AG04450 (cell line): ENCODE measurements at regions not wholly inside any gene's neighbourhood (a gene's known extent, or its start where the extent isn't known, plus 50 kb on each side); places are given as distances from the start of the nearest gene placed in this dataset.
A peak's percentile ranks its signal among the peaks of the same experiment; 100 is the strongest.

ENCODE experiments used
- CTCF ChIA-PET: fragments of 300-600, 350-600 bp; formaldehyde crosslinking; extraction: SDS; loops from one replicate; lab custom pipeline; 2022; ENCODE audit warnings: antibody characterized with exemption, inconsistent platforms; lab: Charles Lee
- POLR2A ChIA-PET: fragments of 350-600 bp; formaldehyde crosslinking; extraction: SDS; loops from one replicate; lab custom pipeline; 2021; ENCODE audit warnings: antibody characterized with exemption, inconsistent platforms; lab: Yijun Ruan, JAX
- DNase-seq: peaks from one replicate; pipeline ENCODE4 v3.0.0-alpha.2; 2011; ENCODE audit warnings: low read depth, low spot score
- H3K27ac ChIP-seq: one replicate; pipeline ENCODE4 v1.5.1; 2012; ENCODE audit warnings: low read depth, low read length, control low read depth
- H3K27me3 ChIP-seq: one replicate; pipeline ENCODE4 v1.6.0; 2012; ENCODE audit warnings: low read length; ENCODE audit not compliant: control insufficient read depth, insufficient read depth
- H3K4me3 ChIP-seq: 2 replicates; pipeline ENCODE4 v1.5.1; 2011; ENCODE audit warnings: mild to moderate bottlenecking, low read depth, low read length, control low read depth
- H3K9me3 ChIP-seq: 2 replicates; pipeline ENCODE4 v1.5.1; 2012; ENCODE audit warnings: low read length; ENCODE audit not compliant: control insufficient read depth, insufficient read depth
- TF ChIP-seq, protein P1 (sequence below): IDR thresholded peaks from 2 replicates; pipeline ENCODE4 v1.5.1; 2011; ENCODE audit warnings: low read depth, low read length, control low read depth, inconsistent platforms

DNA sequence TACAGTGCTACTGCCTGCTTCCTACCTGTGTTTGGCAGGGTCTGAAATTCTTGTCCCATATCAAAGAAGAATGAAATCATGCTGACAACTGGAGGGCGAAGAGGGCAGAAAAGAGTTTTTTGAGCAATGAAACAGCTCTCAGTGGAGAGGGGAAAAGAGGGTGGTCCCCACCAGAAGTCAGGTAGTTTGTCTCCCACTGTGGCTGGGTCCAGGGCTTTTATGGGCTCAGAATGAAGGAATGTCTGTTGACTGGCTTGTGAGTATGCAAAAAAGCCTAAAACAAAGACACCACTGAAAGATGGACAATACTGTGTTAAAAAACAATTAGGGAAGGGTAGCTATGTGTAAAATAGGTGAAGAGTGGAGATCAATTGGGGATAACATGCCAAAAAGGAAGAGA is 115.0 kb downstream of the ADAM29 start:
- POLR2A ChIA-PET, result no interaction called here
- DNase-seq, result no peak

DNA sequence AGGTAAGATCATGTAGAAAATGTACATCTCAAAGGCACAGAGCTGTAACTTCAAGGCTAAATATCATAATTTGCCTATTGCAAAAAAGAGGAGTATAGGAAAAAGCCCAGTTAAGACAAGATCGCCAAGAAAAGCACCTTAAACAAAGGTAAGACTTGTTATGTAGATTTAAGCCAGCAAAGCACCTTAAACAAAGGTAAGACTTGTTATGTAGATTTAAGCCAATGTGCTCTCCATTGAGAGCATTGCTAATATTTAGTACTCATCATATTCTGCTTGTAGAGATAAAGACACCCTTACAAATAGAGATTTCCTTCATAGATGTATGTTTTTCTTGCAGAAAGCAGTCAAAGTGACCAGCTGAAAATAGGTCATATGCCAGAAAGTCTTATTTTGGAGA is 115.8 kb downstream of the ADAM29 start:
- Histone ChIP-seq H3K4me3 (no peak overlapping the region), H3K9me3 (peaks cover 15% of the 10 kb centered on the region), H3K27me3 (no peaks in the 10 kb centered on the region), H3K27ac (no peak overlapping the region)
- TF ChIP-seq, protein P1, sequence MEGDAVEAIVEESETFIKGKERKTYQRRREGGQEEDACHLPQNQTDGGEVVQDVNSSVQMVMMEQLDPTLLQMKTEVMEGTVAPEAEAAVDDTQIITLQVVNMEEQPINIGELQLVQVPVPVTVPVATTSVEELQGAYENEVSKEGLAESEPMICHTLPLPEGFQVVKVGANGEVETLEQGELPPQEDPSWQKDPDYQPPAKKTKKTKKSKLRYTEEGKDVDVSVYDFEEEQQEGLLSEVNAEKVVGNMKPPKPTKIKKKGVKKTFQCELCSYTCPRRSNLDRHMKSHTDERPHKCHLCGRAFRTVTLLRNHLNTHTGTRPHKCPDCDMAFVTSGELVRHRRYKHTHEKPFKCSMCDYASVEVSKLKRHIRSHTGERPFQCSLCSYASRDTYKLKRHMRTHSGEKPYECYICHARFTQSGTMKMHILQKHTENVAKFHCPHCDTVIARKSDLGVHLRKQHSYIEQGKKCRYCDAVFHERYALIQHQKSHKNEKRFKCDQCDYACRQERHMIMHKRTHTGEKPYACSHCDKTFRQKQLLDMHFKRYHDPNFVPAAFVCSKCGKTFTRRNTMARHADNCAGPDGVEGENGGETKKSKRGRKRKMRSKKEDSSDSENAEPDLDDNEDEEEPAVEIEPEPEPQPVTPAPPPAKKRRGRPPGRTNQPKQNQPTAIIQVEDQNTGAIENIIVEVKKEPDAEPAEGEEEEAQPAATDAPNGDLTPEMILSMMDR, result no peak
- POLR2A ChIA-PET, result no interaction called here
- no peak for DNase-seq
- CTCF ChIA-PET, result interaction anchor here (0.6 kb wide), 1 partner anchor 133 kb away, joined by 3 read pairs; no protein-coding TSS in a partner anchor

More for the DNA sequence above, 115.0 kb downstream of the ADAM29 start:
- CTCF ChIA-PET, result no interaction called here
- H3K27ac ChIP-seq, result no peak overlapping the region
- peaks cover 15% of the 10 kb centered on the region for H3K9me3 ChIP-seq
- no peaks in the 10 kb centered on the region for H3K27me3 ChIP-seq
- TF ChIP-seq, protein P1, result no peak
- no peak overlapping the region for H3K4me3 ChIP-seq

DNA sequence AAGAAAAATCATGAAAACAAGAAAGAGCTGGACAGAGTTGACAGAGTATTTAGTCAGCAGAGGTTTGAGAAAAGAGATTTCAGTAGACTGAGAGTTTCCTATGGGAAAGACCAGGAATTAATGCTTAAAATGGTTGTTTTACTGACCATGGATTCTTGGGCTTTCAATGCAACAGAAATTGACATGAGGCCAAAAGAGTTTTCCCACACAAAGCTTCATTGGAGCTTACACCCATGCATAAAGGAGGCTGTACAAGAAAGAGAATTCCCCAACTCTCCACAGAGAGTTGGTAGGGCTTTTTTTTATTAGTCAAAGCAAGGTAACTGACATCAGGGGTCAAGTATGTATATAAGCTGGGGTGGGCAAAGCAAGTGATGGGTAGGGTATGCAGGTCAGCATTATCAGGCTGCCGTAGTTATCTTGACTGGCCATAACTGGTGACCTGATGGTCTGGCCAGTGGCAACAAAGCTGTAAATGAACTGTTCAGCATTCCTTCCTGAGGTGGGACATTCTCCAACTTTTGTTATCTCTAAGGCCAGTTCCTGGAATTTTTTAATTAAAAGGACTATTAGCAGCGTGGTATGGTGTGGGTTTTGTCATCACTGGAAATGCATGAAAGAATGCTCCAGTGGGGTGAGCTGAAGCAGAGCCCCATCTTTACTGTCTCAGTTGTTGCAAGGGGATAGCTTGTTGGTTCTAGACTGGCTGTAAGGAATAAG is 117.0 kb downstream of the ADAM29 start:
- Histone ChIP-seq H3K9me3 (peaks cover 15% of the 10 kb centered on the region), H3K4me3 (no peak overlapping the region), H3K27ac (no peak overlapping the region), H3K27me3 (no peaks in the 10 kb centered on the region)
- CTCF ChIA-PET, result no interaction called here
- no peak for DNase-seq
- TF ChIP-seq, protein P1, result no peak
- POLR2A ChIA-PET, result no interaction called here

DNA sequence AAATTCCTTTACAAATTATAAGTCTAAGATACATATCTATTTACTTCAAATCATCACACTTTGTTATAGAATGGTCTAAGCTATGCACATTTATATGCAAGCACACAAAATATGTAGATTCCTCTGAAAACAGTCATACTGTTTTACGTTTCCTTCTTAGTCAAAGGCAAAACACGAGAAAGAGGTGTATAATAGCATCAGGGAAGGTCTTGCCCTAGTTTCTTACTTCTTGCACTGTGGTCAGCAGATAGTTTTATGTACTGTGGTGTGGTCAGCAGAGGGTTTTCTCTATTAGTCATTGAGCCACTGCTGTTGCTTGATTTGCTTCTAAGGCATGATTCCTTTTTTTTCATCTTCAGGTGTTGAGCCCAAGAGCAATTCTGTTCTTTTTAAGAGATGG is 117.7 kb downstream of the ADAM29 start:
- ChIA-PET POLR2A (no interaction called here), CTCF (no interaction called here)
- Histone ChIP-seq H3K27me3 (no peaks in the 10 kb centered on the region), H3K4me3 (no peak overlapping the region), H3K9me3 (peaks cover 15% of the 10 kb centered on the region), H3K27ac (no peak overlapping the region)
- TF ChIP-seq, protein P1, result no peak
- DNase-seq, result peak; percentile 1

DNA sequence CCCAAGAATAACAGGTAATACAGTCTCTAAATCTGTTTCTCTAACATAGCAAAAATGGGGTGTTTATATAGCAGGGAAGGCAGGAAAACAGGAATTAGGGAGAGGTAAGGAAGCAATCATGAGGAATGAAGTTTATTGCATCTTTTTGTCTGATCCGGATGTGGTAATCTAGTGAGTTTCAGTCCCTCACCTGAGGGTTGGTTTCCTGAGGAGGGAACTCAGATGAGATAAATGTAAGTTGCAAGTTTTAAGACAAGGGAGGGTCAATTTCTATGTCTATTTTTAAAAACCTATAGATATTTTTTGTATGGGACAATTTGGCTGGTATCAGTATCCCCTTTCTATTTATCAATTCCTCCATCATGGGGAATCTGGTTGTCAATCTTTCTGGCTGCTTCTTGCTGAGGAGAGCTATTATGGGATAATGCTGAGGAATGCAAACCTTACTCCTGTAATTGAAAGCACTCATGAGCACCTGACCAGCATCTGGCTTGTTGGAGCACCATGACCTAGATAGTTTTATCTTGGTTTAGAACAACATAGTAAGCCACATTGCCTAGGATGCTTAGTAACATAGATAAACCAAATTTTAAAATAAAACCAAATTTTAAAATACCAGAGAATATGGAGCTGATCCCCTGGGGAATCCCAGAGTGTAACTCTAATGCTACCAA is 130.1 kb downstream of the ADAM29 start:
- TF ChIP-seq, protein P1, result no peak
- no peak overlapping the region for H3K4me3 ChIP-seq
- H3K27ac ChIP-seq, result no peak overlapping the region
- POLR2A ChIA-PET, result no interaction called here
- DNase-seq, result no peak
- no peaks in the 10 kb centered on the region for H3K27me3 ChIP-seq
- CTCF ChIA-PET, result no interaction called here
- H3K9me3 ChIP-seq, result peaks cover 7% of the 10 kb centered on the region; the same call in 1 of the 2 replicates
